Right atrium auricular region (tissue), 2 donors: ENCODE measurements at regions not wholly inside any gene's neighbourhood (a gene's known extent, or its start where the extent isn't known, plus 50 kb on each side); places are given as distances from the start of the nearest gene placed in this dataset.

ENCODE experiments used
- DNase-seq: peaks from one replicate; pipeline ENCODE4 v3.0.0-alpha.2; 2019; ENCODE audit warnings: low spot score
- H3K27ac ChIP-seq, 2 donors: fragments of 200-600 bp; sonication (generic); 1 replicate in 1 of 2; 2 replicates in 1 of 2; pipeline ENCODE4 v1.5.1; 2016 to 2019
- H3K27me3 ChIP-seq, 2 donors: fragments of 200-600 bp; sonication (generic); one replicate each; pipeline versions ENCODE4 v1.5.1 to v1.6.0; 2017 to 2019
- H3K36me3 ChIP-seq: fragments of 200-600 bp; sonication (generic); one replicate; pipeline ENCODE4 v1.5.1; 2016
- H3K4me1 ChIP-seq, 2 donors: fragments of 200-600 bp; sonication (generic); one replicate each; pipeline versions ENCODE4 v1.5.1 to v1.6.0; 2017 to 2019
- H3K4me3 ChIP-seq, 2 donors: fragments of 200-600 bp; sonication (generic); 1 replicate in 1 of 2; 2 replicates in 1 of 2; pipeline ENCODE4 v1.5.1; 2017 to 2019; ENCODE audit warnings: mild to moderate bottlenecking in 1 of 2, moderate library complexity in 1 of 2
- H3K9me3 ChIP-seq, 2 donors: fragments of 200-600 bp; sonication (generic); one replicate each; pipeline ENCODE4 v1.5.1; 2019
- TF ChIP-seq, protein P1 (sequence below), 2 donors: fragments of 200-600 bp; sonication (generic); IDR thresholded peaks; one replicate each; pipeline ENCODE4 v1.5.1; 2019; ENCODE audit warnings: antibody characterized with exemption in 2 of 2

DNA sequence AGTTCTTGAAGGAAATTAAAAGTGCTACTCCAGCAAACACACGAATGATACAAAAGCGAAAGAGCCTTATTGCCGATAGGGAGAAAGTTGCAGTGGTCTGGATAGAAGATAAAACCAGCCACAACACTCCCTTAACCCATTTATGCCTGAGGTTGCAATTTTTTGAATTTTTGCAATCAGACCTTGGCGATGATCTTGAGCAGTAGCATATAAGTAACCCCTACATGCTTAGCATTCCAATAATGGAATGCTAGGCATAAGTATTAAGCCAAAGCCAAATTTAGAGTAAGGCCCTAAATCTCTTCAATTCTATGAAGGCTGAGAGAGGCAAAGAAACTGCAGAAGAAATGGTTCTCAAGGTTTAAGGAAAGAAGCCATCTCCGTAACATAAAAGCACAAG, 153.5 kb downstream of the SLC28A3 start:
- no peak for DNase-seq
- no peak overlapping the region for H3K27ac ChIP-seq
- H3K4me3 ChIP-seq, result no peak overlapping the region
- TF ChIP-seq, protein P1, sequence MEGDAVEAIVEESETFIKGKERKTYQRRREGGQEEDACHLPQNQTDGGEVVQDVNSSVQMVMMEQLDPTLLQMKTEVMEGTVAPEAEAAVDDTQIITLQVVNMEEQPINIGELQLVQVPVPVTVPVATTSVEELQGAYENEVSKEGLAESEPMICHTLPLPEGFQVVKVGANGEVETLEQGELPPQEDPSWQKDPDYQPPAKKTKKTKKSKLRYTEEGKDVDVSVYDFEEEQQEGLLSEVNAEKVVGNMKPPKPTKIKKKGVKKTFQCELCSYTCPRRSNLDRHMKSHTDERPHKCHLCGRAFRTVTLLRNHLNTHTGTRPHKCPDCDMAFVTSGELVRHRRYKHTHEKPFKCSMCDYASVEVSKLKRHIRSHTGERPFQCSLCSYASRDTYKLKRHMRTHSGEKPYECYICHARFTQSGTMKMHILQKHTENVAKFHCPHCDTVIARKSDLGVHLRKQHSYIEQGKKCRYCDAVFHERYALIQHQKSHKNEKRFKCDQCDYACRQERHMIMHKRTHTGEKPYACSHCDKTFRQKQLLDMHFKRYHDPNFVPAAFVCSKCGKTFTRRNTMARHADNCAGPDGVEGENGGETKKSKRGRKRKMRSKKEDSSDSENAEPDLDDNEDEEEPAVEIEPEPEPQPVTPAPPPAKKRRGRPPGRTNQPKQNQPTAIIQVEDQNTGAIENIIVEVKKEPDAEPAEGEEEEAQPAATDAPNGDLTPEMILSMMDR (IDR thresholded peaks at IDR 0.05), result no peak
- H3K36me3 ChIP-seq, result no peaks in the 10 kb centered on the region
- H3K27me3 ChIP-seq, result no peaks in the 10 kb centered on the region
- peaks cover 0 to 7% of the 10 kb centered on the region in 2 donors for H3K4me1 ChIP-seq
- no peaks in the 10 kb centered on the region for H3K9me3 ChIP-seq

- H3K27me3 ChIP-seq, result no peaks in the 10 kb centered on the region
- H3K36me3 ChIP-seq, result no peaks in the 10 kb centered on the region
- H3K4me3 ChIP-seq, result no peak overlapping the region
- TF ChIP-seq, protein P1 (IDR thresholded peaks at IDR 0.05), result no peak
- H3K27ac ChIP-seq, result no peak overlapping the region
- no peak for DNase-seq
- H3K4me1 ChIP-seq, result no peaks in the 10 kb centered on the region
- no peaks in the 10 kb centered on the region for H3K9me3 ChIP-seq
These were observed 150.7 kb downstream of the SLC28A3 start for GRCh38 chr9:84189904-84190303.

DNA sequence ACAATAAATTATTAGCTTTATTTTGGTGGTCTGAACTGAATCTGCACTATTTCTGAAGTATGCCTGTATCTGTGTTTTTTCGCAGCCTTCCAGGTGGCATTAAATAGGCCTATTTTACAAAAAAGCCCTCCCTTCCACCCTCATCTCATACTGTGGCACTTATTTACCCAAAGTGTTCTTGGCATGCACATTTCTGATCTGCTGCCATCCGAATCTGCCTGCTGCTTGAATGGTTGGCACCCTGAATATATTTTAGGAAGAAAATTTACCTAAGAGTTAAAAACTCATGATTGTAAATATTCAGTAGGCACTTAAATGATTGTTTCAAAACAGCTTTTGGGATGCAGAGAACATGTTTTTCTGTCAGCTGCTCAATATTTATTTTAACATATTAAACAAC, 150.1 kb downstream of the SLC28A3 start:
- Histone ChIP-seq H3K36me3 (no peaks in the 10 kb centered on the region), H3K27me3 (no peaks in the 10 kb centered on the region), H3K27ac (no peak overlapping the region), H3K9me3 (no peaks in the 10 kb centered on the region), H3K4me3 (no peak overlapping the region), H3K4me1 (no peaks in the 10 kb centered on the region)
- TF ChIP-seq, protein P1 (IDR thresholded peaks at IDR 0.05), result no peak
- DNase-seq, result no peak

DNA sequence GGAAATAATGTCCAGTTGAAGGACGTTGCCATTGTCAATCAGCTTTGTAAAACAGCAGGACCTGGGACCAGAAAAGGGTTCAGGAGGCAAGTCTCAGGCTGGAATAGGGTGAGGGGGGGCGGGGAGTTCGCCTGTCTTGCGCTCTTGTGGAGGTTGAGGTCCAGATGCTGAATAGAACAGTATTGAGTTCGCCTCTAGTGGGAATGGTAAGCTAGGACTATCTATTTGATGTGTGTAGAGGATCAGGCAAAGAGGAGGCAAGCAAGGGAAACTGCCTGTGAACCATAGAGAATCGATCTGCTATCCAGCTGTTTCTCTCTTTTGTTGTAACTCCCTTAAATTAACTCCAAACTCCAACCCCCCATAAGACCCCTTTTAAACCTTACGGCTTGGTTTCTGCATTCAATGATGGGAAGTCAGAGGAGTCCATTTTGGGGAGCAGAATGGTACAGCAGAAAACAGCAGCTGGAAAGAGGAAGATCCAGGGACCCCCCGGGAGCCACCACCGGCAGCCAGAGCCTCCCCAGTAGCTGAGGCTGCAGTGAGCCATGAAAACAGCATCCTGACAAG, 133.7 kb downstream of the SLC28A3 start:
- H3K9me3 ChIP-seq, result no peaks in the 10 kb centered on the region
- no peak overlapping the region for H3K4me3 ChIP-seq
- H3K36me3 ChIP-seq, result no peaks in the 10 kb centered on the region
- H3K27ac ChIP-seq, result no peak overlapping the region
- DNase-seq, result no peak
- no peaks in the 10 kb centered on the region for H3K4me1 ChIP-seq
- no peaks in the 10 kb centered on the region for H3K27me3 ChIP-seq
- TF ChIP-seq, protein P1 (IDR thresholded peaks at IDR 0.05), result no peak

DNA sequence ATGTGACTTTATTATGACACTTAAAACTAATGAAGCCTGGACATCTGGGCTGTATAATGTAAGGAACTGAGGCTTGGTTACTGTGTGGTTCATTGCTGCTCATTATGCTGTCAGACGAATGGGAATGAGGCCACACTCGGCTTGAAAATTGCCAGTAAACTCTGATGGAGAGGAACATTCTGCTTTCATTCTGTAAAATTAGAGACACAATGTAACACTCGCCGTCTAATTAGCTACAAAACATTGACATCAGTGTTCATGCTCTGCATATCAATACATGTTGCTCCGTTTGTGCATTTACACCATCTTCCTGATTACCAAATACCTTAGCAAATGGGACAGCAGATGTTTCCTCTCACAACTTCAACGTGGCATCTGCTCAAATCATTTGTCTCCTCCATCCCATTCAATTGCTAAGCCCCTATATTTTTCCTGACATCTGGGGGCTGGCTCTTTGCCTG, 133.0 kb downstream of the SLC28A3 start:
- TF ChIP-seq, protein P1 (IDR thresholded peaks at IDR 0.05), result no peak
- Histone ChIP-seq H3K27ac (no peak overlapping the region), H3K4me3 (no peak overlapping the region), H3K9me3 (no peaks in the 10 kb centered on the region), H3K36me3 (no peaks in the 10 kb centered on the region), H3K27me3 (no peaks in the 10 kb centered on the region), H3K4me1 (no peaks in the 10 kb centered on the region)
- DNase-seq, result no peak

DNA sequence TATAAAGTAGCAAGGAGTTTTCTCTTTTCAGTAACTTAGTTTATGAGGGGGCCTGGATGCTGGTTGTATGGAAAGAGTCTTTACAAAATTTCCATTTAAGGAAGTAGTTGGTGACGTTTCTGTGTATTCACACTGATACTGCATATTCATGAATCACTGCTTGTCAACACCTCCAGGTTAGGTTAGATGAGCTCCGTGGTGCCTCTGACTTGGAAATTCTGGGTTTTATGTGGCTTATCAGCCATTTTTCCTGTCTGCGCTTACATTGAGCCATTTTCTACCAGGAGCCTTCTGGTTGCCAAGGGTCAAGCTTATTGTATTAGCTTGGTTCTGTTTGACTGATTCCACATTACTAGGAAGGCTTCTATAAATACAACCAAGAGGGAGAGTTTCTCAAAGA, 128.3 kb downstream of the SLC28A3 start:
- TF ChIP-seq, protein P1 (IDR thresholded peaks at IDR 0.05), result no peak
- no peak overlapping the region for H3K4me3 ChIP-seq
- H3K27ac ChIP-seq, result no peak overlapping the region
- no peaks in the 10 kb centered on the region for H3K36me3 ChIP-seq
- no peaks in the 10 kb centered on the region for H3K9me3 ChIP-seq
- no peak for DNase-seq
- H3K4me1 ChIP-seq, result no peaks in the 10 kb centered on the region
- no peaks in the 10 kb centered on the region for H3K27me3 ChIP-seq
